SK-N-SH treated with all-trans-retinoic acid at 6 μM for 48 hours (cell line): ENCODE measurements at regions not wholly inside any gene's neighbourhood (a gene's known extent, or its start where the extent isn't known, plus 50 kb on each side); places are given as distances from the start of the nearest gene placed in this dataset.

Experiments used
- GLIS3 ChIP-seq: fragments of 250-450 bp; sonication (Bioruptor Pico); IDR thresholded peaks from 2 replicates; pipeline ENCODE4 v1.5.0; 2020; ENCODE audit warnings: mild to moderate bottlenecking, moderate library complexity
- RARB ChIP-seq: fragments of 250-450 bp; sonication (Bioruptor Pico); IDR thresholded peaks from 2 replicates; pipeline ENCODE4 v1.8.0; 2021; ENCODE audit warnings: mild to moderate bottlenecking, moderate library complexity
- SNAI2 ChIP-seq: fragments of 250-450 bp; sonication (Bioruptor Pico); IDR thresholded peaks from 2 replicates; pipeline ENCODE4 v1.5.0; 2020; ENCODE audit warnings: mild to moderate bottlenecking, moderate library complexity
- ZFP3 ChIP-seq: fragments of 250-450 bp; sonication (Bioruptor Pico); IDR thresholded peaks from 2 replicates; pipeline ENCODE4 v1.5.0; 2020; ENCODE audit warnings: mild to moderate bottlenecking, moderate library complexity
- TF ChIP-seq, protein P1 (sequence below): fragments of 250-450 bp; sonication (Bioruptor Pico); IDR thresholded peaks from 2 replicates; pipeline ENCODE4 v1.8.0; 2020; ENCODE audit warnings: mild to moderate bottlenecking, moderate library complexity, borderline replicate concordance
- TF ChIP-seq, protein P2 (sequence below): fragments of 250-450 bp; sonication (Bioruptor Pico); IDR thresholded peaks from 2 replicates; pipeline ENCODE4 v1.5.0; 2020; ENCODE audit warnings: mild to moderate bottlenecking, moderate library complexity

DNA sequence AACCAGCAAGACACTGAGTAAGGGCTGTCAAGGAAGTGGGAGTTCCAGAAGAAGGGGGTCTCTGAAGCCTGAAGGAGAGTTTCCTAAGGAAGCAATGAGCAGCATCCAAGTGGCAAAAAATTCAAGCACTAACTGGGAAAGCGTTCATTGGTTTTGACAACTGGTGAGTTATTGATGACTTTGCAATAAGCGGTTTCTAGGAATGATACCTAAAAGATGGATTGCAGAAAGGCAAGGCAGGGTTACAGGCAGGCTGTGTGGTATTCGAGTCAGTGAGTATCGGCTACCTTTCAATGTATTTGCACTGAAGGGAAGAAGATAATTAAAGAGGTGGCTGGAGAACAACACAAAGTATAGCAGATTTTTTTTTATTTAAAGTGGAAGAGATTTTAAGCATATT lies 59.3 kb upstream of the NCAM1 start:
- TF ChIP-seq ZFP3 (CRISPR knock-in tag): no peak
- no peak for TF ChIP-seq SNAI2 (CRISPR knock-in tag)
- TF ChIP-seq, protein P1, sequence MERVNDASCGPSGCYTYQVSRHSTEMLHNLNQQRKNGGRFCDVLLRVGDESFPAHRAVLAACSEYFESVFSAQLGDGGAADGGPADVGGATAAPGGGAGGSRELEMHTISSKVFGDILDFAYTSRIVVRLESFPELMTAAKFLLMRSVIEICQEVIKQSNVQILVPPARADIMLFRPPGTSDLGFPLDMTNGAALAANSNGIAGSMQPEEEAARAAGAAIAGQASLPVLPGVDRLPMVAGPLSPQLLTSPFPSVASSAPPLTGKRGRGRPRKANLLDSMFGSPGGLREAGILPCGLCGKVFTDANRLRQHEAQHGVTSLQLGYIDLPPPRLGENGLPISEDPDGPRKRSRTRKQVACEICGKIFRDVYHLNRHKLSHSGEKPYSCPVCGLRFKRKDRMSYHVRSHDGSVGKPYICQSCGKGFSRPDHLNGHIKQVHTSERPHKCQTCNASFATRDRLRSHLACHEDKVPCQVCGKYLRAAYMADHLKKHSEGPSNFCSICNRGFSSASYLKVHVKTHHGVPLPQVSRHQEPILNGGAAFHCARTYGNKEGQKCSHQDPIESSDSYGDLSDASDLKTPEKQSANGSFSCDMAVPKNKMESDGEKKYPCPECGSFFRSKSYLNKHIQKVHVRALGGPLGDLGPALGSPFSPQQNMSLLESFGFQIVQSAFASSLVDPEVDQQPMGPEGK (CRISPR knock-in tag): no peak
- no peak for TF ChIP-seq GLIS3
- TF ChIP-seq, protein P2, sequence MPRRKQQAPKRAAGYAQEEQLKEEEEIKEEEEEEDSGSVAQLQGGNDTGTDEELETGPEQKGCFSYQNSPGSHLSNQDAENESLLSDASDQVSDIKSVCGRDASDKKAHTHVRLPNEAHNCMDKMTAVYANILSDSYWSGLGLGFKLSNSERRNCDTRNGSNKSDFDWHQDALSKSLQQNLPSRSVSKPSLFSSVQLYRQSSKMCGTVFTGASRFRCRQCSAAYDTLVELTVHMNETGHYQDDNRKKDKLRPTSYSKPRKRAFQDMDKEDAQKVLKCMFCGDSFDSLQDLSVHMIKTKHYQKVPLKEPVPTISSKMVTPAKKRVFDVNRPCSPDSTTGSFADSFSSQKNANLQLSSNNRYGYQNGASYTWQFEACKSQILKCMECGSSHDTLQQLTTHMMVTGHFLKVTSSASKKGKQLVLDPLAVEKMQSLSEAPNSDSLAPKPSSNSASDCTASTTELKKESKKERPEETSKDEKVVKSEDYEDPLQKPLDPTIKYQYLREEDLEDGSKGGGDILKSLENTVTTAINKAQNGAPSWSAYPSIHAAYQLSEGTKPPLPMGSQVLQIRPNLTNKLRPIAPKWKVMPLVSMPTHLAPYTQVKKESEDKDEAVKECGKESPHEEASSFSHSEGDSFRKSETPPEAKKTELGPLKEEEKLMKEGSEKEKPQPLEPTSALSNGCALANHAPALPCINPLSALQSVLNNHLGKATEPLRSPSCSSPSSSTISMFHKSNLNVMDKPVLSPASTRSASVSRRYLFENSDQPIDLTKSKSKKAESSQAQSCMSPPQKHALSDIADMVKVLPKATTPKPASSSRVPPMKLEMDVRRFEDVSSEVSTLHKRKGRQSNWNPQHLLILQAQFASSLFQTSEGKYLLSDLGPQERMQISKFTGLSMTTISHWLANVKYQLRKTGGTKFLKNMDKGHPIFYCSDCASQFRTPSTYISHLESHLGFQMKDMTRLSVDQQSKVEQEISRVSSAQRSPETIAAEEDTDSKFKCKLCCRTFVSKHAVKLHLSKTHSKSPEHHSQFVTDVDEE (CRISPR knock-in tag): no peak
- no peak for TF ChIP-seq RARB (CRISPR knock-in tag)
